ENCODE measurements at regions not wholly inside any gene's neighbourhood (a gene's known extent, or its start where the extent isn't known, plus 50 kb on each side); places are given as distances from the start of the nearest gene placed in this dataset.

GRCh38 chr2:239589270-239589825 is 188.5 kb upstream of the HDAC4 start:
- BruUV-seq (replicated peaks) = no TSS peak
- POLR2A ChIA-PET = no interaction called here
- Histone ChIP-seq H4K20me1 (replicated peaks; ENCODE audit: control insufficient read depth, extremely low read depth, insufficient read depth, low read length) (no peaks in the 10 kb centered on the region), H3K9me1 (replicated peaks; ENCODE audit: control insufficient read depth, extremely low read depth, insufficient read depth, low read length) (no peaks in the 10 kb centered on the region), H3K4me2 (ENCODE audit: insufficient read depth, low read length) (no peak overlapping the region), H3K9ac (replicated peaks; ENCODE audit: extremely low read depth, insufficient read depth, low read length) (no peak overlapping the region), H2AFZ (ENCODE audit: low read depth, low read length) (no peak overlapping the region), H3K36me3 (ENCODE audit: control insufficient read depth in 2 of 2, extremely low read depth in 1 of 2, insufficient read depth in 2 of 2, low read length in 2 of 2) (no peaks in the 10 kb centered on the region), H3K27me3 (ENCODE audit: control insufficient read depth in 2 of 2, insufficient read depth in 2 of 2, low read length in 2 of 2) (no peaks in the 10 kb centered on the region), H3K27ac (ENCODE audit: insufficient read depth, low read depth, low read length) (no peak overlapping the region), H3K4me3 (replicated peaks in 1 of 3; ENCODE audit: insufficient read depth in 1 of 3, low read depth in 1 of 3, low read length in 3 of 3) (no peak overlapping the region), H3K4me1 (ENCODE audit: control insufficient read depth, extremely low read depth, insufficient read depth, low read length) (no peaks in the 10 kb centered on the region), H3K79me2 (ENCODE audit: control insufficient read depth, insufficient read depth, low read length) (no peaks in the 10 kb centered on the region), H3K9me3 (replicated peaks; ENCODE audit: control insufficient read depth, insufficient read depth, low read length) (peaks cover 15% of the 10 kb centered on the region)
- DNase-seq (ENCODE audit: low read depth, low spot score) (no peak), FAIRE-seq (no peak)
- CTCF ChIA-PET = no interaction called here
- no peak for TF ChIP-seq CTCF (IDR thresholded peaks at IDR 0.05; ENCODE audit: extremely low read depth in 1 of 2, insufficient read depth in 1 of 2, low read depth in 1 of 2, low read length in 2 of 2)
- intact Hi-C loops (cut with micrococcal nuclease) (no loop called here), dilution Hi-C loops (cut with MboI; ENCODE audit: extremely low pct_ligation_motif_present, low sequenced_read_pairs) (no loop called here)

DNA sequence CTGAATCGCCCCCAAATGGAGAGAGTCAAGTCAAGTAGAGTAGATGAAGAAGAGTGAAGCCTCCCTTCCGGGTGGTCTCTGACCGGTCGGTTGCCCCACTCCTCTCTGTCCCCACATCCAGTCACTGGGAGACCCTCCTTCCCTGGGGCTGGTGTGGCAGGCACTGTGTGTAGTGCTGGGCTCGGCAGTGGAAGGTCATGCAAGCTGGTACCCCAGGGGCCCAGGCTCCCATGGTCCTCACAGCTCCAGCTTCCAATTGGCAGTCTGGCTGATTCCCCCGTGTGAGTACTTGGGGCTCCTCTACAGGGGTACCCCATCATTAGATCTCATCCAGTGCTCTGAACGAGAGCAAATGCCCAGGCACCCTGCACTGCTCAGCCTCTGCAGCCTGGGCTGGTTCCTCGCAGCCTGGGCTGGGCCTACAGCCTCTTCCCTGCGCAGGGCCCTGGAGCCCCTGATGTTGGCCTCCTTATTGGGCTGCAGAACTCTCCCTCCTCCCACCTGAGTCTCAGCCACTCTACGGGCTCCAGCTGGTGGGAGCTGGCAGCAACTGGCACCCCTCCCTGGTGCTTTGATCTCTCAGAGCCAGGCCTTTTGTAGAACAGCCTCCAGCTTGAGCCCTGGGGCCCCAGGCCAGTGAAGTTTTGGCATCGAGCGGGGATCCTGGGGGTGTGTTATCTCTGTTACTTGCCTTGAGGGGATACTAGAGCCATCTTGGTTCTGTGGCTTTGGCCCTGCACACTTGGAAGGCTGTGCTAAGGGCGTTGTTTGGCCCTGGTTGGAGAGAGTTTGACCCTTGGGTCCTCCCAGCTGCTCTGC is 187.8 kb upstream of the HDAC4 start:
- no peak for DNase-seq (ENCODE audit: low read depth, low spot score)
- no peaks in the 10 kb centered on the region for H4K20me1 ChIP-seq (replicated peaks; ENCODE audit: control insufficient read depth, extremely low read depth, insufficient read depth, low read length)
- no peak overlapping the region for H3K27ac ChIP-seq (ENCODE audit: insufficient read depth, low read depth, low read length)
- no peaks in the 10 kb centered on the region for H3K36me3 ChIP-seq (ENCODE audit: control insufficient read depth in 2 of 2, extremely low read depth in 1 of 2, insufficient read depth in 2 of 2, low read length in 2 of 2)
- H3K4me3 ChIP-seq (replicated peaks in 1 of 3; ENCODE audit: insufficient read depth in 1 of 3, low read depth in 1 of 3, low read length in 3 of 3) = no peak overlapping the region
- dilution Hi-C loops (cut with MboI; ENCODE audit: extremely low pct_ligation_motif_present, low sequenced_read_pairs) (no loop called here), intact Hi-C loops (cut with micrococcal nuclease) (no loop called here)
- peaks cover 15% of the 10 kb centered on the region for H3K9me3 ChIP-seq (replicated peaks; ENCODE audit: control insufficient read depth, insufficient read depth, low read length)
- POLR2A ChIA-PET = no interaction called here
- H3K4me1 ChIP-seq (ENCODE audit: control insufficient read depth, extremely low read depth, insufficient read depth, low read length) = no peaks in the 10 kb centered on the region
- H3K27me3 ChIP-seq (ENCODE audit: control insufficient read depth in 2 of 2, insufficient read depth in 2 of 2, low read length in 2 of 2) = no peaks in the 10 kb centered on the region
- CTCF ChIA-PET = no interaction called here
- H3K4me2 ChIP-seq (ENCODE audit: insufficient read depth, low read length) = no peak overlapping the region
- no peaks in the 10 kb centered on the region for H3K9me1 ChIP-seq (replicated peaks; ENCODE audit: control insufficient read depth, extremely low read depth, insufficient read depth, low read length)
- no peaks in the 10 kb centered on the region for H3K79me2 ChIP-seq (ENCODE audit: control insufficient read depth, insufficient read depth, low read length)
- TF ChIP-seq MYC (IDR thresholded peaks at IDR 0.05; ENCODE audit: low read depth, low read length) = no peak
- no peak for TF ChIP-seq JUN (IDR thresholded peaks at IDR 0.05; ENCODE audit: borderline replicate concordance, insufficient read depth, insufficient read length, low read depth)
- FAIRE-seq = no peak
- H3K9ac ChIP-seq (replicated peaks; ENCODE audit: extremely low read depth, insufficient read depth, low read length) = no peak overlapping the region
- no TSS peak for BruUV-seq (replicated peaks)
- no peak overlapping the region for H2AFZ ChIP-seq (ENCODE audit: low read depth, low read length)
